ENCODE measurements at regions not wholly inside any gene's neighbourhood (a gene's known extent, or its start where the extent isn't known, plus 50 kb on each side); places are given as distances from the start of the nearest gene placed in this dataset.

DNA sequence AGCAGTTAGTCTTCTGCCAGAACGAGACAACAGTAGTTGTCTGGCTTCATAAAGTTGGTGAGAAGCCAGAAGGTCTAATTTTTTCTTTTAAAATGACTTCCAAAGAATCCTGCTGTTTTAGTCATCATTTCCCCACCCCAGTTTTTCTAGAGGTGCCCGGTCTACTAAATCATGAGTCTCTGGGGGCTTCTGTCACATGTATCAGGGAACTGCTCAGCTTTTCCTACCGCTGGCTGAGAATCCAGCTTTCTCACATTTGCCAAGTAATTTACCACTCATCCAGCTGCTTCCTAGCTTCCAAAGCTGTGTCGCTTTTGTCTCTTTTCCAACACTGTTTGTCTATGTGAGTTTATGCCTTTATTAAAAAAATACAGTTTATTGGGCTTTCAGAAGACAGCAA is 183.3 kb downstream of the NSUN3 start:
- 44% methylated on average over 4 of the region's 4 CpGs for WGBS
- H3K4me1 ChIP-seq (ENCODE audit: control insufficient read depth, insufficient read depth, low read depth, low read length), result no peaks in the 10 kb centered on the region
- H3K27ac ChIP-seq (ENCODE audit: low read length, poor library complexity, severe bottlenecking), result no peak overlapping the region
- no peaks in the 10 kb centered on the region for H3K9me3 ChIP-seq (ENCODE audit: control insufficient read depth, low read length)
- H3K23ac ChIP-seq (ENCODE audit: low read length in 2 of 2), result no peak overlapping the region
- no peak overlapping the region for H4K91ac ChIP-seq (ENCODE audit: low read length)
- H3K4me3 ChIP-seq (ENCODE audit: insufficient read depth in 1 of 2, low read depth in 1 of 2, low read length in 2 of 2), result peak overlapping the region in 1 of 2 experiments; percentile 27
- H2BK12ac ChIP-seq (ENCODE audit: low read length in 2 of 2), result no peak overlapping the region
- H2BK5ac ChIP-seq (ENCODE audit: low read depth, low read length, poor library complexity, severe bottlenecking), result no peak overlapping the region
- H3K36me3 ChIP-seq (ENCODE audit: control insufficient read depth in 1 of 2, insufficient read depth in 2 of 2, low read depth in 1 of 2, low read length in 2 of 2), result no peaks in the 10 kb centered on the region
- peaks cover 0 to 18% of the 10 kb centered on the region in 2 experiments for H3K27me3 ChIP-seq (ENCODE audit: control insufficient read depth in 1 of 2, insufficient read depth in 1 of 2, low read length in 2 of 2)
- no peak overlapping the region for H3K4ac ChIP-seq (ENCODE audit: low read depth in 1 of 2, low read length in 2 of 2)
- no peaks in the 10 kb centered on the region for H3K79me1 ChIP-seq (replicated peaks; ENCODE audit: low read length, poor library complexity, severe bottlenecking)
- no peak overlapping the region for H3K4me2 ChIP-seq (ENCODE audit: low read length, poor library complexity, severe bottlenecking)
- H3K9ac ChIP-seq (ENCODE audit: low read length), result peak overlapping the region; percentile 19
- no peak overlapping the region for H2BK120ac ChIP-seq (ENCODE audit: low read depth, low read length)
- DNase-seq, result no peak
- no peak overlapping the region for H3K18ac ChIP-seq (ENCODE audit: low read depth in 1 of 2, low read length in 2 of 2)
- H2AFZ ChIP-seq (ENCODE audit: low read depth, low read length), result no peak overlapping the region
- H2AK5ac ChIP-seq (ENCODE audit: low read length, severe bottlenecking), result no peak overlapping the region
- H2BK15ac ChIP-seq (ENCODE audit: low read depth, poor library complexity, severe bottlenecking), result no peak overlapping the region
- H3K14ac ChIP-seq (ENCODE audit: low read length in 2 of 2), result no peak overlapping the region
- no peak overlapping the region for H4K8ac ChIP-seq (ENCODE audit: low read length)

GRCh38 chr3:94248042-94248441 is 185.2 kb downstream of the NSUN3 start:
- Histone ChIP-seq H3K23ac (ENCODE audit: low read length in 2 of 2) (no peak overlapping the region), H3K27me3 (ENCODE audit: control insufficient read depth in 1 of 2, insufficient read depth in 1 of 2, low read length in 2 of 2) (peaks cover 0 to 18% of the 10 kb centered on the region in 2 experiments), H2BK12ac (ENCODE audit: low read length in 2 of 2) (no peak overlapping the region), H3K14ac (ENCODE audit: low read length in 2 of 2) (no peak overlapping the region), H3K9ac (ENCODE audit: low read length) (no peak overlapping the region), H3K18ac (ENCODE audit: low read depth in 1 of 2, low read length in 2 of 2) (no peak overlapping the region), H2BK5ac (ENCODE audit: low read depth, low read length, poor library complexity, severe bottlenecking) (no peak overlapping the region), H2AFZ (ENCODE audit: low read depth, low read length) (no peak overlapping the region), H4K8ac (ENCODE audit: low read length) (no peak overlapping the region), H2AK5ac (ENCODE audit: low read length, severe bottlenecking) (no peak overlapping the region), H2BK15ac (ENCODE audit: low read depth, poor library complexity, severe bottlenecking) (no peak overlapping the region), H3K4me3 (ENCODE audit: insufficient read depth in 1 of 2, low read depth in 1 of 2, low read length in 2 of 2) (no peak overlapping the region), H3K4ac (ENCODE audit: low read depth in 1 of 2, low read length in 2 of 2) (no peak overlapping the region), H3K9me3 (ENCODE audit: control insufficient read depth, low read length) (no peaks in the 10 kb centered on the region), H3K27ac (ENCODE audit: low read length, poor library complexity, severe bottlenecking) (no peak overlapping the region), H3K79me1 (replicated peaks; ENCODE audit: low read length, poor library complexity, severe bottlenecking) (no peaks in the 10 kb centered on the region), H4K91ac (ENCODE audit: low read length) (no peak overlapping the region), H3K4me2 (ENCODE audit: low read length, poor library complexity, severe bottlenecking) (no peak overlapping the region), H3K4me1 (ENCODE audit: control insufficient read depth, insufficient read depth, low read depth, low read length) (no peaks in the 10 kb centered on the region), H3K36me3 (ENCODE audit: control insufficient read depth in 1 of 2, insufficient read depth in 2 of 2, low read depth in 1 of 2, low read length in 2 of 2) (no peaks in the 10 kb centered on the region), H2BK120ac (ENCODE audit: low read depth, low read length) (no peak overlapping the region)
- no peak for DNase-seq
- WGBS, result 100% methylated on average over 1 of the region's 1 CpG

- 27% methylated on average over 5 of the region's 5 CpGs for WGBS
- Histone ChIP-seq H3K14ac (ENCODE audit: low read length in 2 of 2) (no peak overlapping the region), H2BK15ac (ENCODE audit: low read depth, poor library complexity, severe bottlenecking) (no peak overlapping the region), H3K4me1 (ENCODE audit: control insufficient read depth, insufficient read depth, low read depth, low read length) (no peaks in the 10 kb centered on the region), H3K79me1 (replicated peaks; ENCODE audit: low read length, poor library complexity, severe bottlenecking) (no peaks in the 10 kb centered on the region), H2BK120ac (ENCODE audit: low read depth, low read length) (no peak overlapping the region), H3K23ac (ENCODE audit: low read length in 2 of 2) (no peak overlapping the region), H4K91ac (ENCODE audit: low read length) (no peak overlapping the region), H3K4me2 (ENCODE audit: low read length, poor library complexity, severe bottlenecking) (no peak overlapping the region), H4K8ac (ENCODE audit: low read length) (no peak overlapping the region), H3K18ac (ENCODE audit: low read depth in 1 of 2, low read length in 2 of 2) (no peak overlapping the region), H3K9ac (ENCODE audit: low read length) (no peak overlapping the region), H3K4me3 (ENCODE audit: insufficient read depth in 1 of 2, low read depth in 1 of 2, low read length in 2 of 2) (no peak overlapping the region), H3K9me3 (ENCODE audit: control insufficient read depth, low read length) (no peaks in the 10 kb centered on the region), H2BK5ac (ENCODE audit: low read depth, low read length, poor library complexity, severe bottlenecking) (no peak overlapping the region), H2AFZ (ENCODE audit: low read depth, low read length) (no peak overlapping the region), H3K27me3 (ENCODE audit: control insufficient read depth in 1 of 2, insufficient read depth in 1 of 2, low read length in 2 of 2) (peaks cover 0 to 18% of the 10 kb centered on the region in 2 experiments), H2AK5ac (ENCODE audit: low read length, severe bottlenecking) (no peak overlapping the region), H3K36me3 (ENCODE audit: control insufficient read depth in 1 of 2, insufficient read depth in 2 of 2, low read depth in 1 of 2, low read length in 2 of 2) (no peaks in the 10 kb centered on the region), H2BK12ac (ENCODE audit: low read length in 2 of 2) (no peak overlapping the region), H3K4ac (ENCODE audit: low read depth in 1 of 2, low read length in 2 of 2) (no peak overlapping the region), H3K27ac (ENCODE audit: low read length, poor library complexity, severe bottlenecking) (no peak overlapping the region)
- DNase-seq, result peak; percentile 62
Observed at GRCh38 chr3:94249491-94250079, 186.7 kb downstream of the NSUN3 start.

- no peak overlapping the region for H3K4me3 ChIP-seq (ENCODE audit: insufficient read depth in 1 of 2, low read depth in 1 of 2, low read length in 2 of 2)
- no peak overlapping the region for H2BK15ac ChIP-seq (ENCODE audit: low read depth, poor library complexity, severe bottlenecking)
- no peak overlapping the region for H3K14ac ChIP-seq (ENCODE audit: low read length in 2 of 2)
- no peak overlapping the region for H4K91ac ChIP-seq (ENCODE audit: low read length)
- H3K79me1 ChIP-seq (replicated peaks; ENCODE audit: low read length, poor library complexity, severe bottlenecking), result no peaks in the 10 kb centered on the region
- H3K27me3 ChIP-seq (ENCODE audit: control insufficient read depth in 1 of 2, insufficient read depth in 1 of 2, low read length in 2 of 2), result peaks cover 0 to 18% of the 10 kb centered on the region in 2 experiments
- DNase-seq, result no peak
- no peak overlapping the region for H2BK5ac ChIP-seq (ENCODE audit: low read depth, low read length, poor library complexity, severe bottlenecking)
- no peaks in the 10 kb centered on the region for H3K36me3 ChIP-seq (ENCODE audit: control insufficient read depth in 1 of 2, insufficient read depth in 2 of 2, low read depth in 1 of 2, low read length in 2 of 2)
- no peaks in the 10 kb centered on the region for H3K9me3 ChIP-seq (ENCODE audit: control insufficient read depth, low read length)
- 44% methylated on average over 1 of the region's 1 CpG for WGBS
- no peak overlapping the region for H2BK120ac ChIP-seq (ENCODE audit: low read depth, low read length)
- no peaks in the 10 kb centered on the region for H3K4me1 ChIP-seq (ENCODE audit: control insufficient read depth, insufficient read depth, low read depth, low read length)
- H2AFZ ChIP-seq (ENCODE audit: low read depth, low read length), result no peak overlapping the region
- H3K23ac ChIP-seq (ENCODE audit: low read length in 2 of 2), result no peak overlapping the region
- no peak overlapping the region for H2BK12ac ChIP-seq (ENCODE audit: low read length in 2 of 2)
- H3K27ac ChIP-seq (ENCODE audit: low read length, poor library complexity, severe bottlenecking), result no peak overlapping the region
- H3K4ac ChIP-seq (ENCODE audit: low read depth in 1 of 2, low read length in 2 of 2), result no peak overlapping the region
- H3K18ac ChIP-seq (ENCODE audit: low read depth in 1 of 2, low read length in 2 of 2), result no peak overlapping the region
- no peak overlapping the region for H2AK5ac ChIP-seq (ENCODE audit: low read length, severe bottlenecking)
- H3K4me2 ChIP-seq (ENCODE audit: low read length, poor library complexity, severe bottlenecking), result no peak overlapping the region
- no peak overlapping the region for H3K9ac ChIP-seq (ENCODE audit: low read length)
- H4K8ac ChIP-seq (ENCODE audit: low read length), result no peak overlapping the region
Observed at GRCh38 chr3:94251566-94251965, 188.7 kb downstream of the NSUN3 start.
